Endothelial cell of hepatic sinusoid (primary cell): ENCODE measurements at regions not wholly inside any gene's neighbourhood (a gene's known extent, or its start where the extent isn't known, plus 50 kb on each side); places are given as distances from the start of the nearest gene placed in this dataset.

Source experiments
- in situ Hi-C: cut with HindIII; loops from 2 replicates; pipeline ENCODE4 v1.10.0; 2017; ENCODE audit warnings: low sequenced_read_pairs

DNA sequence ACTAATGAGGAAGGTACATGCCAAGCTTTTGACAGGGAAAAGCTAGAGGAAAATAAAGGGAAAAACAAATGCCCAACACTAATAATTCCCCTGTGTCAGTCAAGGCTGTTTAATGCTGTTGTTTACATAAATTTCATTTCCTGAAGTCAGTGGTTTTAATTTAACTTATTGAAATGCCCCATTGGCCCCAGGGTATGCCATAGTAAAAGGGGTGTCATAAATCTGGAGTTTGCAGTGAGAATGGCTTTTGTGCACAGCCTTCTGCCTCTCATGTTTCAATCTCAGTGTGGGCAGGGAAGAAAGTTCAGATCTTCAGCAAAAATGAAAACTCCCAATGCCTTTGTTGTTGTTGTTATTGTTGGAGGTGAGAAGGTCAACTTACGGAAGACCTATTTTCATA, 550.1 kb upstream of the DCC start:
- in situ Hi-C loops, result no loop called here

DNA sequence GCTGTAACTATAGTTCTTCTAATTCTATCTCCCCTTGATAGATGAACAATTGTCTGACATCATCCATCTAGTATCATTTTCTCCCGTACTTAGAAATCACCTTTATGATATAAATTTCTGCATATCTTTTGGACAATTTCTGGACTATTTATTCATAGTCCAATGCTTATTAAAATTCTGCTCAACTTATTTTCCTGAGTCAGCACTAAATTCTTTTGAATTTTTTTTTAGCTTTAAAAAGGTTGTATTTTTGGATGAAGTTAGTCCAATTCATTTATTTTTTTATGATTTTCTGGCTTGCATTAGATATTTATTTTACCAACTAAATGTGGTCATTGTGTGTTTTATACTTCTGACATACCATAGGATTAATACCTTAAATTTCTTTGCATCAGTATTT, 538.5 kb upstream of the DCC start:
- in situ Hi-C loops, result no loop called here

DNA sequence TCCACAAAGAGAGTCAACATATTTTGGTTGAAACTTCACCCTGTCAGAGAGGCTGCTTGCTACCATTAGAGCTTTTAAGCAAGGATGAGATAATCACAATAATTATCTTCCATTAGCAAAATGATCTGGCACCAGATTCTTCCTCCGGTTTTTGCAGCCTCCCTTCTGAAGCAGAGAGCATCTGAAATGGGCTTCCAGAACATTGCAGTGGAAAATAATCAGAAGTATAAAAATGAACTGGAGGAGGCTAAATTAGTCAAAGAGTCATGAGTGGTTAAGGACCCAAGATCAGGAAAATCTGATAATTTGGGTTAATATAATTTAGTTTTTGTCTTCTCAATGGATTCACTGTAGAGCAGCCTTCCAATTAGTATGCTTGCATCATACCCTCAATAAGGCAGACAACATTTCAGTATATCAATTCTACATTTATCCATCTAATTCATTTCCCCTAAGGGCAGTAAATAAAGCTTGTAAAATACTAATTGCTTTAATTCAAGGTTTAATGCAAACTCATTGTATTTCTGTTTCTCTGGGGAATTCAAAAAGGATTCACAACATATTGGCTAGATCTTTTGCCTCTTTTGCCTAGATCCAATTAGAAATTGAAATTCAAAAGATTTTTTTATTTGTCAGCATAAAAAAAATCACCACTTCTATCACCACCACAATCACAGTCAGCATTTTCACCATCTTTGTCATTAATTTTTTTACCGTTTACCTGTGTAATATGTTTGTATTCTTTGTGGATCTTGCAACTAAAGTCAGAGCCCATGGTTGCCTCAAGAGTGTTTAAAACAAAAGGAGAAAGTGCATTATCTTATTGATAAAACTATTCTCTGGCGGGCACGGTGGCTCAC, 537.2 kb upstream of the DCC start:
- in situ Hi-C loops, result no loop called here

DNA sequence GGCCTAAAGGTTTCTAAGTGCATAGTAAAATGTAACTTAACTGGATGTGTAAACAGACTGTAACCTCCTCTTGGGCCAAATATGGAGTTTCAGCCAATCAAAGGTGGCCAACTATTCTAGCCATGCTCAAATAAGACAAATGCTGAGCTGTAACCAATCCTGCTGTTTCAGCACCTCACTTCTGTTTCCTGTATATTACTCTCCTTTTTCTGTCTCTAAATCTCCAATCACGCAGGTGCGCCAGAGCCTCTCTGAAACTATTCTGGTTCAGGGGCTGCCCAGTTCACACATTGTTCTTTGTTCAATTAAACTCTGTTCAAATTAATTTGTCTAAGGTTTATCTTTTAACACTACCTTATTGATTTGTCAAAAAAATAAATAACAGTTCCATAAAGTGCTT, 532.7 kb upstream of the DCC start:
- in situ Hi-C loops, result no loop called here

DNA sequence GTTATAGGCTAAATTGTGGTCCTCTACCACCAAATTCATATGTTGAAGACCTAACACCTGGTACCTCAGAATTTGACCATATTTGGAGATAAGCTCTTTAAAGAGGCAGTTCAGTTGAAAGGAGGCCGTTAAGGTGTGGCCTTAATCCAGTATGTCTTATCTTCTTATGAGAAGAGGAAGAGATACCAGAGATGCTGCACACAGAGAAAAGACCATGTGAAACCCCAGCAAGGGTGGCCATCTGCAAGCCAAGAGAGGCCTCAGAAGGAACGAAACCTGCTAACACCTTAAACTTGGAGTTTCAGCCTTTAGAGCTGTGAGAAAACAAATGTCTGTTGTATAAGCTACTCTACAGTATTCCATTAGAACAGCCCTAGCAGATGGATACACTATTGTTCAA, 528.1 kb upstream of the DCC start:
- in situ Hi-C loops, result no loop called here

DNA sequence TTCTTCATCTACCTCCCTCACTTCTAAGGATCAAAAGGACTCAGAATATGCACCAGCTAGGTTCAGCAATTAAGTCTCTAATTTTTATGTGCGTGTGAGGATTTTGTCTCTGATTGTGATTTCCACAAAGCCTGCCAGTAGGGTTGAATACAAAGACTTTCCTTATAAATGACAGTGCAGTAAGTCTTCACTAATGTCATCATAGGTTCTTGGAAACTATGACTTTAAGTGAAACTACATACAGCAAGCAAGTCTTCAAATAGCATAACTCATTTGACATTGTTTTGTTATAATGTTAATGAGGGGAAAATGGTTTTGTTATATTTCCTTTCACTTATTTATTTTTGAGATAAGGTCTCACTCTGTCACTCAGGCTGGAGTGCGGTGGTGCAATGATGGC, 526.3 kb upstream of the DCC start:
- in situ Hi-C loops, result no loop called here

DNA sequence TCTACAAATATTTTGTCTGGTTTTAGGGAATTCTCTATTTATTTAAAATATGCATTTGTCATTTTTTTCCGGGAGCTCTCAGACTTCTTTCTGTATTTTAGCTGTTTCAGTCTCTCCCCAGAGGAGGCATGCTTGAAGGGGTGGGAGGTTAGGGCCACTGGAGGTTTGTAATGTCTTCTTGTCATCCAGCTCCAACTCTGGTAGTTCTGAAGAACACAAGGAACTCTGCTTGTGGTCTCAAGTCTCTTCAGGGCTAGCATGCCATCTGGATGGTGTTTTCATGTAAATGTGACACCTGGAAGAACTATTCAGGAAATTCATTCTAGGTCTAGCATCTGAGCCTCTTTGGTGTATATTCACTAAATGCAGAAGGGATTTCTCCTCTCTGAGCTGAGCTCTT, 518.4 kb upstream of the DCC start:
- in situ Hi-C loops, result no loop called here

DNA sequence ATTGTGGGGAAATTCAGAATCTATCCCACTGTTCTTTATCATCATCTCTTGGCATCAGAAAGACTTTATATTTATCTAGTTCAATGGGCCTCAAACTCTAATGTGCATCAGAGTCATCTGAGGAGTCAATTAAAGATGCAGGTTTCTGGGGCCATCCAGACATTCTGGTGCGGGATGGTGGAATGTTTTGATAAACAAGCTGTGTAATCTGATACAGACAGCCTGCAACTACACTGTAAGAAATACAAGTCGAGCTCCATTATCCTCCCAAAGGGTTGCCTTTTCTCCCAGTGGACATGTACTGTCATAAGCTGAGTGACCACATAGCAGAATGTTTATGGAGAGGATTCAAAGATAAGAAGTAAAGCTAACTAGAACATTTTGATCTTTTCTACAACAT, 515.3 kb upstream of the DCC start:
- in situ Hi-C loops, result no loop called here

DNA sequence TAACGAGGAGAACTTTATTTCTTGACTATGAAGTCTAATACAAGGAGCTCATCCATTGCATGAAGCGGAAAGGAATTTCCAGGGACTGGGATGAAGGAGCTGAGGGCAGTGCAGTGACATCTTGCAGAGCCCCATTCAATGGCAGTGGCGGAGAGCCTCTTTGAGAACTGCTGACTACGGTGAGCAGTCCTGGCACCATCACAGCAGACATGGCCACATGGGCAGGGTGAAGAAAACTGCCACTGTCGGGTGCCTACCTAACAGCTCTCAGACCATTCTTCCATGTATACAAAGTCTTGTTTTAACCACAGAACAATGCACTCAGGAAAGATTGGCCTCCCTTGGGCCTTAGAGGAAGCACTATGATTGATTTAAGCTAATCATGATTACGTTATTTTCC, 506.1 kb upstream of the DCC start:
- in situ Hi-C loops, result no loop called here

DNA sequence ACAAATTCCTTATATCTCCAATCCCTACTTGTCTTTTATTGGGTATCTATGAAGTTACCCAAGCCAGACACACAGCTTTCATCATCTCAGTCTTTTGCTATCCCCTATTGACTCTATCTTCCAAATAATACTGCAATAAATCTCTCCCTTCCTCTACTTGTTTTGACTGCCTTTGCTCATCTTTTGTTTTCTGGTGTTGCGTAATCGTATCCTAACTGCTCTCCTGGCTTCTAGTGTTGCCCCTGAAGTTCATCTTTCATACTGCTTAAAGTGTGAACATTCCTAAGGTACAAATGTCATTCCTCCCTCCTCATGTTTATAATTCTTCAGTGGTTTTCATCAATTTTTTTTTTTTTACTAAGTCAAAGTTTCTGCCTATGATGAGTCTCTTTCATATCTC, 491.3 kb upstream of the DCC start:
- in situ Hi-C loops, result no loop called here

DNA sequence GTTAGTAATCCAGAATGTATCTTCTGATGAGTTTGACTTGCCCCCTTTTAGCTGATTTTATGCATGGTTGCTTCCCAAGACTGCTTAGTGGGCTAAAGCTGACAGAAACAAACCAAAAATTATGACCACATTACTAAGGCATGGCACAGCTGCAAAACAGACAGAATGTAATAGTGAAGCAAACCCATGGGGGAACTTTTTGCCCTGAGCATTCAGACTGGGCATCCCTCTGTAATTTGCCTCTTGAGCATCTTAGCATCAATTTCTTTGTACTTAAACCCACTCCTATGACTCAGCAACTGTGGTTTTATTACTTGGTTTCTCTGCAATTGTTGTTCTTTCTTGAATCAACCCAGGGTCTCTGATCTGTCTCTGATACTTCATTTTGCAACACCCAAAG, 487.3 kb upstream of the DCC start:
- in situ Hi-C loops, result no loop called here

DNA sequence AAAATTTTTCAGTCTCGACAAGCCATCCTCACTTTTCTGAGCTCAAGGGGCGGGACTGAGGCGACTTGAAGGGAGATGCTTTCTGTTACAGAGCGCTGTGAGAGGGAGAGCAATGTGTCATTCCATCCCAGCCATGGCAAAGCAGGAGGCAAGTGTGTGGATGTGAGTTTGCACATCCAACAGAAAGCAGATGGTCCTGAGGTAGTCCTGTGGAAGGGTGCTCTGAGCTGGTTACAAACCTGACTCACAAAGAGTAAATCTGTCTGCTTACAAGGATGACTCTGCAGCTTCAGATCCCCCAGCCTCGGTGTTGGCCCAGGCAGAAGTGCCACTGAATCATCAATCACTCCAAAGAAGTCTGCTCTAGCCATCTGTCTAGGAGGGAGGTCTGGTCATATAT, 482.0 kb upstream of the DCC start:
- in situ Hi-C loops, result no loop called here

DNA sequence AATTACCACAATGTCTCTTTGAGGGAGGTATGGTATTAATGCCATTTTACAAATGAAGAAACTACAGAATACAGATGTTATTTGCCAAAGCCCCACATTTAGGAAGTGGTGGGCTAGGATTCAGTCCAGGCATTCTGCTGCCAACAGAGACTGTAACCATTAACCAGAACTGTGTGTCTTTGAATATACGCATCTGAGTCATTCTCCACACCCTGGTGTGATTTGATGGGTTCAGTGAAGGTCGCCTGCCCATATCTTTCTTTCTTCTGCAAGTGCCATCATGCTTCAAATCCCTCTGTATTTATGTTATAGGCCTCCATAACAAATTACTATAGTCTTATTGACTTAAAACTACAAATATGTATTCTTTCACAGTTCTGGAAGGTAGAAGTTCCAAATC, 479.0 kb upstream of the DCC start:
- in situ Hi-C loops, result no loop called here

DNA sequence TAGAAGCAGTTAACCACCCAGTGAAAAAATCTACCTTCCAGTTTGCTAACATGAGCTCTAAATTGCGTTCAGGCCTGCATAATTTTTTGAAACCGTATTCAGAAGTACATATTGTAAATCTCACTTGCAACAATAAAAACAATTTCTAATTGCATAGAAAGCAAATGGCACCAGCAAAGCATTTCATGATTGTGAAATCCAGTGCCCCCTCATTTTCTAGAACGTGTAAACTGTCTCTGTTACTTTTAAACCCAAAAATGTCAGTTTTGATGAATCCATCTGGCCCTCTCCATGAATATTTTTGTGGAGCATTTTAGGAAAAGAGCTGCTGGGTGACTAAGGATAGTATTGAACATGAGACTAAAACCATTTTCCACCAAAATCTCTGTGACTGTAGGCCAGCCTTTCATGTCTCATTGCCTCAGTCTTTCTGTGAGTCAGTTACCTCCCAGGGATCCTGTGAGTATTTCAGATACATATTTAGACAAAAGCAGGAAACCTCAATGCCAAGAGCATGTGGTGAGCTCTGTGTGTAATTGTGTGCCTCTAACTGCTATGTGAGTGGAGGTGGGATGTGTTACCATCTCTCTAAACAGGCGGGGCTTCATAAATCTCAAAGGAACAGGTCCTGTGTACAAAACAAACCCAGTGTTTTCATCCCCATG, 477.8 kb upstream of the DCC start:
- in situ Hi-C loops, result no loop called here

DNA sequence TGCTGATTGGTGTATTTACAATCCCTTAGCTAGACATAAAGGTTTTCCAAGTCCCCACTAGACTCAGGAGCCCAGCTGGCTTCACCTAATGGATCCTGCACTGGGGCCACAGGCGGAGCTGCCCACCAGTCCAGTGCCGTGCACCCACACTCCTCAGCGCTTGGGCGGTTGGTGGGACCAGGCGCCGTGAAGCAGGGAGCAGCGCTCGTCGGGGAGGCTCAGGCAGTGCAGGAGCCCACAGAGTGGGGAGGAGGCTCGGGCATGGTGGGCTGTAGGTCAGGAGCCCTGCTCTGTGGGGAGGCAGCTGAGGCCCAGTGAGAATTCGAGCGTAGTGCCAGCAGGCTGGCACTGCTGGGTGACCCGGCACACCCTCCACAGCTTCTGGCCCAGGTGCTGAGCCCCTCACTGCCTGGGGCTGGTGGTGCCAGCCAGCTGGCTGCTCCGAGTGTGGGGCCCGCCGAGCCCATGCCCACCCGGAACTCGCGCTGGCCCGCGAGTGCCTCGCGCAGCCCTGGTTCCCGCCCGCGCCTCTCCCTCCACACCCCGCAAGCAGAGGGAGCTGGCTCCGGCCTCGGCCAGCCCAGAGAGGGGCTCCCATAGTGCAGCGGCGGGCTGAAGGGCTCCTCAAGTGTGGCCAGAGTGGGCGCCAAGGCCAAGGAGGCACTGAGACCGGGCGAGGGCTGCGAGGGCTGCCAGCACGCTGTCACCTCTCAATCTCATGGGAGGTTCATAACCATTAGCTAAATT, 475.6 kb upstream of the DCC start:
- in situ Hi-C loops, result no loop called here

DNA sequence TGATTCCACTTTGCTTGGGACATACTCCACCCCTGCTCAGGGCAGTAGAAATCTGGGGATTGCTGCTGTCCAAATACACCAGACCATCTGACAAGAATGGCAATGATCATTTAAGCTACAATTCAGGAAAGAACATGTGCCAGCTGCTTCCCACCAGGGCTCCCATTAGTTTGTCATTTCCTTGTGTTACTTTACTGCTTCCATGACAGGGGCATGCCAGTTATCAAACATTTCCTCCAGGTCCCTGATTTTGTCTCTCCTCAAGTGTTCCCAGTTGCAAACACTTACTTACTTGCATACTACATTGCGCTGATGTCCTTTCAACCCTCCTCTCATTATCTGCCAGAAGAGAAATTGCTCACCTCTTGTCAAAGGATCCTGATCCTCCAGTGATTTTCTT, 474.5 kb upstream of the DCC start:
- in situ Hi-C loops, result no loop called here

DNA sequence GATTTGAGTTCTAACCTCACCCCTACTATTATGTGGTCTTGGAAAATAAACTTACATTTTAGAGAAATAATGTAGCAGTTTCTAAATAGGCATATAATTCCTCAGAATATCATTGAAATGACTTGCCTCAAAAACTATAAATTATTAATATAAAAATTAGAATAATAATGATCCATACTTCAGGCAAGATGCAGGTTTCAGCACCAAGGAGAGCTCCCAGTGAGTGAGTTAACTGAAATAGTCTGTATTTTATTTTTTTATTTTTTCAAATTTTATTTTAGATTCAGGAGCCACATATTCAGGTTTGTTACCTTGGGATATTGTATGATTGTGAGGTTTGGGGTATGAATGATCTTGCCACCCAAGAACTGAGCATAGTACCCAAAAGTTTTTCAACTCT, 472.2 kb upstream of the DCC start:
- in situ Hi-C loops, result no loop called here

DNA sequence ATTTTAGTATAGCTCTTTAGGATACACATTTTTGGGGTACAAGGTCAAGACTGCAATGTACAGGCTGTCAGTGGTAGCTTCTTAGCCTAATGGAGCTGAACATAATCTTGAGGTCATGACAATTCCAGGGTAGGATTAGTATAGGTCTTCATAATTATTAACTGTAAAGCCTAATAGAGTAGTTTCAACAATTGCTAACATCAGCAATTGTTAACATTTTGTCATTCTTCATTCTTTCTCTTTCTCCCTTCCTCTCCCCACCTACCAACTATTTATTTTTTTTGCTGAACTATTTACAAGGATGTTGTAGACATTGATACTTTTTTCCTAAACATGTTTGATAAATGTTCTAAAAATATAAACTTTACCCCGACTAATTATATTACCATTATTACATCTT, 461.3 kb upstream of the DCC start:
- in situ Hi-C loops, result no loop called here

DNA sequence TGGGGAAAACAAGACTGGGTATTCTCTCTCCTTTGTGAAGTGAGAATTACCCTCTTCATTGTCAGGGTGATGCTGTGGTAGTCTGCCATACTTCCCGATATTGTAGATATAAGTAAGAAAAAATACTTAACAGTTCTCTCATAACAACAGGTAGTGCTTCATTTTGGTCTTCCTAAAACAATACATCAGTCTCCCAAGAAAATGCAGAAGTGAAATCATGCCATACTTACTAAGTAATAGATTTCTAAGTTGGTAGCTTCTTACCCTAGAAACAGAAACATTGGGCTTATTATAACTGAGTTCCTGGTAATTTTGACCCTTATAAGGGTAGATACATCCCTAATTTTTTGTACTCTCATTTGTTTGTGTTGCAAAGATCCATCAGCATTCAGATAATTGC, 460.7 kb upstream of the DCC start:
- in situ Hi-C loops, result no loop called here

DNA sequence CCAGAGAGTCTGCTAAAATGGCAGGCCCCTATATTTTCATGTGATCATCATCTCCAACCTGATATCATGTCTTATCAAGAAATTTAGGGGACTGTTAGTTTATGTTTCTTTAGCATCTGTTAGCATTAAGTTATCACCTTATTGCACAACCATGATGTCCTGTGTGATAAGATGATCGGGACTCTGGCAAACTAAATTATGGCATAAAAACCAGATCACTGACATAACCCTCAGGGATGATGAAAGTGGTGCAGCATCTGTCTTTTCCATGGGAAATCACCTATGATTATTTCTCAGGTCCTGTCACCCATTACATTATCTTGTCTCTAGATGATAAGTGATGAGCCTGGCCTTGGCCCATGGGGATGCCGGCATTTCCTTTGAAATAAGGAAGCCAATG, 458.6 kb upstream of the DCC start:
- in situ Hi-C loops, result no loop called here

DNA sequence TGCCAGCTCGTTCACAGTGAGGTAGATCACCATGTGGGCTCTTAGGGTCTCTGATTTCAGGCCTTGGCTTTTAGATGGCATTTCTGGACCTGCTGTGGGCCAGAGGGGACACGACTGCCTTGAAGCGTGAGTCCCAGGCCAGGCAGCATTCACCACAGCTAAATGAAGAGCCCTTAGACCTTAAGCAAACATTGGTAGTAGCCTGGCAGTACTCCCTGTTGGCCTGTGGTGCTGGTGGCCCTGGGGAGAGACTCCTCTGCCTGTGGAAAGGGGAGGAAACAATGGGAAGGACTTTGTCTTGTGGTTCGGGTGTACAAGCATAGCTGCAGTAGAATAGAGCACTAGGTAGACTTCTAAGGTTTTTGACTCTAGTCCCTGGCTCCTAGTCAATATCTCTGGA, 456.0 kb upstream of the DCC start:
- in situ Hi-C loops, result no loop called here

DNA sequence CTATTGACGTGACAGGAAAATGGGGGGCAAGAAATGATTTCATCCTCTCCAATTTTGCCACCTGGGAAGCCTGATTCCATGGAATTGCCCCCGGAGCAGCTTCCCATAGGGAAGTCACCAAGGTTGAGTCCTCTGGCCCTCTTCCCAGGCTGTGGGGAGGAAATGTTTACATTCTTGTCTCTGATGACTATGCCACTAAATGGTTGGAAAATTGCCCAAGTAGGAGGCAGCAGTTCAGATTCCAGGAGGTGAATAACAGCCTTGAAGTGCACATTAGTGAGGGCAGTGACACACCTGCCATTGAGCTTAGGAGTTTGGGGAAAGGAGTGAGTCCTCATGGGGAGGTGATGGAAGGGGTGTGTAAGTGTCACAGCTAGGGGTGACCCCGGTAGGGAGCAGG, 449.2 kb upstream of the DCC start:
- in situ Hi-C loops, result no loop called here
